Immature natural killer cell (primary cell): ENCODE measurements at regions not wholly inside any gene's neighbourhood (a gene's known extent, or its start where the extent isn't known, plus 50 kb on each side); places are given as distances from the start of the nearest gene placed in this dataset.
"Not testable (repeated sequence)": the region's sequence is repeated elsewhere in the genome, so short reads cannot be mapped to it uniquely, and the experiment has no call there.

Experiments used
- DNase-seq, 3 donors: peaks; one replicate each; pipeline ENCODE4 v3.0.0; 2022; ENCODE audit warnings: mixed read lengths in 1 of 3
- H3K27ac Mint-ChIP-seq, 6 donors: one replicate each; pipeline ENCODE4 v1.8.0; 2020; ENCODE audit warnings: mixed read lengths in 6 of 6, mild to moderate bottlenecking in 5 of 6, inconsistent platforms in 4 of 6, moderate library complexity in 3 of 6
- H3K27me3 Mint-ChIP-seq, 3 donors: one replicate each; pipeline ENCODE4 v1.8.0; 2020 to 2021; ENCODE audit warnings: low read depth in 3 of 3, mild to moderate bottlenecking in 3 of 3, mixed read lengths in 3 of 3, moderate library complexity in 3 of 3, inconsistent platforms in 1 of 3
- H3K36me3 Mint-ChIP-seq, 3 donors: one replicate each; pipeline ENCODE4 v1.8.0; 2020; ENCODE audit warnings: mixed read lengths in 3 of 3, inconsistent platforms in 2 of 3, mild to moderate bottlenecking in 2 of 3
- H3K4me1 Mint-ChIP-seq, 2 donors: one replicate each; pipeline ENCODE4 v1.8.0; 2020; ENCODE audit warnings: inconsistent platforms in 2 of 2, mild to moderate bottlenecking in 2 of 2, mixed read lengths in 2 of 2, moderate library complexity in 1 of 2
- H3K4me3 Mint-ChIP-seq, 5 donors: one replicate each; pipeline ENCODE4 v1.8.0; 2020; ENCODE audit warnings: mild to moderate bottlenecking in 5 of 5, mixed read lengths in 5 of 5, inconsistent platforms in 3 of 5, moderate library complexity in 3 of 5
- H3K9me3 Mint-ChIP-seq, 6 donors: one replicate each; pipeline ENCODE4 v1.8.0; 2020; ENCODE audit warnings: mild to moderate bottlenecking in 6 of 6, mixed read lengths in 6 of 6, inconsistent platforms in 4 of 6, moderate library complexity in 3 of 6

- not testable (repeated sequence) for DNase-seq, H3K9me3 Mint-ChIP-seq, H3K4me3 Mint-ChIP-seq, H3K27ac Mint-ChIP-seq, H3K4me1 Mint-ChIP-seq, H3K36me3 Mint-ChIP-seq, H3K27me3 Mint-ChIP-seq
Measured at GRCh38 chr9:43139878-43140608, 956.6 kb downstream of the SPATA31A6 start.
